NCI-H2029 (cell line): ENCODE measurements at regions not wholly inside any gene's neighbourhood (a gene's known extent, or its start where the extent isn't known, plus 50 kb on each side); places are given as distances from the start of the nearest gene placed in this dataset.
"Not testable (repeated sequence)": the region's sequence is repeated elsewhere in the genome, so short reads cannot be mapped to it uniquely, and the experiment has no call there.

Experiments used
- DNase-seq: peaks from one replicate; lab custom pipeline; 2025; lab: John Stamatoyannopoulos, UW

DNA sequence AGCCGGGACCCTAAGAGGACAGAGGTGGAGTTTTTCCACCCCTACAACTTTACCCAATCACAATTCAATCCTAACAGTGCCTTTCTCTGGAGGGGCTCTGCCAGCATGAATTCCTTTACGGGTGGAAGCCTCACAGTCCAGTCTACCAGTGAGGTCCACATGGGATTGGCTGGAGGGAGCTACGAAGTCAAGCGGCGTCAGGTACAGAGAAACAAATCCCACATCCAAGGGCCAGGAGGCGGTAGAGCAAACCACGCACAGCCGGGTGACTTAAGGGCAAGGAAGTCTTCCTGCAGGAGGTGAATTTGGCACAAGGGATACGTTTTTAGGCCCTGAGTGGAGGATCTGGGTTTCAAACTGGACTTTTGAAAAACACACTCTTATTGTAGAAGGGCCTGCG is 199.6 kb downstream of the UQCRFS1 start:
- no peak for DNase-seq

DNA sequence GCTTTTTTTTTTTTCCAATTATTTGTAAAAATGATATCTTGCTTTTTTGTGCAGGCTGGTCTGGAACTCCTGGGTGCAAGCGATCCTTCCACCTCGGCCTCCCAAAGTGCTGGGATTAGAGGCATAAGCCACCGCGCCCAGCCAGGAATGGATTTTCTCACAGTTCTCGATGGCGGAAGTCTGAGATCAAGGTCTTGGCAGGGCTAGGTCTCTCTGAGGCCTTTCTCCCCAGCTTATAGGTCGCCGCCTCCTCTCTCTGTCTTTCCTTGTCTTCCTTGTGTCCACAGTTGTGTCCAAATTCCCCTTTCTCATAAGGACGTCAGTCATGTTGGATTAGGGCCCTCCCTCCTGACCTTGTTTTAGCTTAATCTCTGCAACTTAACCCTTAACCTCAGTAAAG is 200.5 kb downstream of the UQCRFS1 start:
- DNase-seq: no peak

DNA sequence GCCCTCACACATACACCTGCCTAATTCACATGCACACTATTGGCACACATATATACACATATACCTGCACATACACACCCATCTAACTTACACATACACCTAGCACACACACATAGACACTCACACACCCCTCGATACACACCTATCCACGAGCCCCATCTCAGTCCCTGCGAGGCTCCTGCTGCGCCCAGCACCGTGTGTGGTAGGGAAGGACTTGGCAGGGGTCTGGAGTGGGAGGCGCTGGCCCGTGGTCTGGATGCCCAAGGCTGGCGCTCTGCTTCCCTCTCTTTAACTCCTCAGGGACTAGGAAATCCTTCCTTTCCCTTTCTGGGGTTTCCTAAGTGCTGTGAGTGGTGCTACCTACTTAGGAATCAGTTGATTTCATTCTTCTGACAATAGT is 202.7 kb downstream of the UQCRFS1 start:
- DNase-seq: no peak

DNA sequence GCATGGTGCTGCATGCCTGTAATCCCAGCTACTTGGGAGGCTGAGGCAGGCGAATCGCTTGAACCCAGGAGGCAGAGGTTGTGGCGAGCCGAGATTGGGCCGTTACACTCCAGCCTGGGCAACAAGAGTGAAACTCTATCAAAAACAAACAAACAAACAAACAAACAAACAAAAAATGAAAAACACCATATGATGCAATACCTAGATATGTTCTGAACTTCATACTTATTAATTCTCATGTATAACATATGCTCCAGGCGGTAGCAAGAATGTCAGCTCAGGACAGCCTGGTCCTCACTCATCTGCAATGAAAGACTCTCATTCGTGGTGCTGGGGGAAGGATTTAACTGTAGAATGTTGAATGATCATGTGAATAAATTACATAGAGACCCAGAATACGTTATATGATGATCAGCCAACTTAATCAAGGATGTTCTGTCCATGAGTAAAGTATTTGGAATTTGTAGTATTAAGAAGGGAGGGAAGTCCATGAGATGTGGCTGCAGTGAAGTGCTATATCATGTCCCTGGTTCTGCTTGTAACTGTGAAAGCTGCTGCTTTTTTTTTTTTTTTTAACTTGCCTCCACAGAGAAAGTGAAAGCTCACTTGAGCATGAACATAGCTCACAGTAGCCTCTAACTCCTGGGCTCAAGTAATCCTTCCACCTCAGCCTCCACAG is 206.8 kb downstream of the UQCRFS1 start:
- no peak for DNase-seq

DNA sequence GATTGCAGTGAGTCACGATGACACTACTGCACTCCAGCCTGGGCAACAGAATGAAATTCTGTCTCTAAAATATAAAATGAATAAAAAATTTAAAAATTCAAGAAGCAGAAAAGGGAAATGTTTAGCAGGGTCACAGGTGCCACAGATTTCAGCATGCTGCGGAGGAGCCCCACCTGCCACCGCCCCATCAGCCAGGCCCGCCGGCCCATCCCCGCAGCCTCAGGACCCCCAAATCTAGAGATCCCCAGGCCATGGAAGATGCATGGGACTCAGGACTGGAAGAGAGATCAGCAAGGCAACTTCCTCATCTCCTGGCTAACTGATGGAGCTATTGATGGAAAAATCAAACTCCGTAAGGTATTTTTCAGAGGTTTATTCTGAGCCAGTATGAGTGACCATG is 208.2 kb downstream of the UQCRFS1 start:
- DNase-seq: no peak

DNA sequence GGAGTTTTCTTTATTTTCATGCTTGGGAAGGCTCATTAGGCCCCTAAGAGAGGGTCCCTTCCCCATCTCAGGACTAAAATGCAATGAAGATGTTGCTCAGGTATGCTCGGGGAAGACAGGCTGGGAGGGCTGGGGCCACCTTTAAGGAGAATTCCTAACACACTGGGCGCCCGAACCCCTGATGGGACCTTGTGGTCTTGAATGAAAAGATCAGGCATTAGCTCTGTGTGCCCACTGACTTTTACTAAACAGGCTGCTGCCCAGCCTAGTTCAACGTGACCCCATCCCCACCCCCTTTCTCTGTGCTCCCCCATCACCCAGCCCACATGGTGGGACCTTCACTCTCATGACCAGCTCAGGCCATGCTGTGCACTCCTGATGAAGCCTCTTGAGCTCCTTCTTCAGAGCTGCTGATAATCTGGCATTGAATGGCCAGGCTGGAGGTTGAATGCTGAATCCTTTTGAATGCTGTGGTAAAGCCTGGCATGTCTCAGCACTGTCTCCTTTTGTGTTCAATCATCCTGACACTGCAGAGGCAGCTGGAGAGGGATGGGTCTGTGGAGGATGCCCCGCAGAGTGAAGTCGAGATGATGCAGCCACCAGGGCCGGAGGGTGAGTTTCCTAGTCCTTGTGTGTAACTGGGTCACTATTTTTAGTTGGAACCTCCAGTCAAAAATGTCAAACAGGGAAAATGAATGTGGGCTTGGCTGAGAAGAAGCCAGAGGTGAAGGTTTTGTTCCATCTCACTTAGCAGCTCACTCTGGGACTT is 209.1 kb downstream of the UQCRFS1 start:
- no peak for DNase-seq

DNA sequence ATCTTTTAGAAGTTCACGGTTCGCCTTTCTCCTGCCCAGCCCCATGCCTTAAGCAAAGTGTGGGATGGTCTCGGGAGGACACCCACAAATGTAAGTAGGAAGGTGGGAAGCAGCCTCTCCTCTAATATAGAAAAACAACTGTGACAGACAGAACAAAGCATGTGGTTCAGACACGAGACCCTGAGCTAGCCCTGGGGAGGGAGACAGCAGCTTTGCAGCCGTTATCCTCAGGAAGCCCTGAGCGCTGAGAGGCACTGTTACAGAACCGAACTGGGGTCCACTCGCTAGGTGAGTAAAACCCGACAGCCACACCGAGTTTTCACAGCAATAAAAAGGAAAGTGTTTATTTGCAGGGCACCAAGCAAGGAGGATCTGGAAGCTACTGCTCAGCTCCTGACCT is 210.6 kb downstream of the UQCRFS1 start:
- DNase-seq: no peak

DNA sequence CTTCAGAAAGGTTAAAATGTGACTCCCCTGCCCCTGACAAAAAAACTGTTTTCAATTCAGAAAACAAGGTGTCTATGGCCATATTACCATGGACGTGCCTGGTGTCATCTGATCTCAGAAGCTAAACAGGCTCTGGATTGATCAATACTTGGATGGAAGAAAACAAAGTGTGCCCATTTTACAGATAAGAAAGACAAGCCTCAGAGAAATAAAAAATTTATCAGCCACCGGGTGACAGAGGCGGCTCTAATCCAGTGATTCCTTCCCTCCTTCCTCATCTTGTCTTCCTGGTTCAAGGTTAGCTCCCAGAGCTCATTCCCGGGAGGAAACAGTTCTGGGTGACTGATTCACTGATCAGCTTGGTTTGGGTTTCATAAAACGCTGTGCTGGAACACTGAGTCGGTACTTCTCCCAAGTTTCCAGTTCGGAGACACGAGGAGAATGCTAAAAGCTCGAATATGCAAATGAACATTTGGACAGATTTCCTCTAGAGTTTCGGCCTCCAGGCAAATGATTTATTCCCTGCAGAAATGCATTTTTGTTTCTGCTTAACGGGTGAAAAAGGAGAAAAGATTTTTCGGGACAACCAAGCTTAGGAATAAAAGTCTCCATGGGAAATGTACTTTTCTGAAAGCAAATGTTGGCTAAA is 211.2 kb downstream of the UQCRFS1 start:
- DNase-seq: no peak

DNA sequence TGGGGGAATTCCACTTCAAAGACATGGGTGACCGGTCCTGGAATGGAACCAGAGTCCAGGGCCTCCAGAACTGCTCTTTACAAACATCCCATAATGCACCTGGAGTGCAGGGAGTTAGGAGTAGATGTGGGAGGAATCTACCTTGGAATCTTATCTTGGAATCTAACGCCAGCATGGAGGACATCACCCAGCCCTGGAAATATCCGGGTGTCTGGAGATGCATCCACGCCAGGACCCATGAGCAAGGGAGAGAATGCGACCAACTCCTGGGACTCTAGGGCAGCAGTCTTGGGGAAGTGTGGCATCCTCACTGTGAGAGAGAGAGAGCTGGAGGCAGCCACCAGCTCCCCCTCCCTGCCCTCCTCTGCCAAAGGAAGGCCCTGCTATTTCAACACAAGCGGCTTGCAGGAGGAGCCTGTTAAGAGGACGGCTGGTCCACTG is 211.8 kb downstream of the UQCRFS1 start:
- no peak for DNase-seq

DNA sequence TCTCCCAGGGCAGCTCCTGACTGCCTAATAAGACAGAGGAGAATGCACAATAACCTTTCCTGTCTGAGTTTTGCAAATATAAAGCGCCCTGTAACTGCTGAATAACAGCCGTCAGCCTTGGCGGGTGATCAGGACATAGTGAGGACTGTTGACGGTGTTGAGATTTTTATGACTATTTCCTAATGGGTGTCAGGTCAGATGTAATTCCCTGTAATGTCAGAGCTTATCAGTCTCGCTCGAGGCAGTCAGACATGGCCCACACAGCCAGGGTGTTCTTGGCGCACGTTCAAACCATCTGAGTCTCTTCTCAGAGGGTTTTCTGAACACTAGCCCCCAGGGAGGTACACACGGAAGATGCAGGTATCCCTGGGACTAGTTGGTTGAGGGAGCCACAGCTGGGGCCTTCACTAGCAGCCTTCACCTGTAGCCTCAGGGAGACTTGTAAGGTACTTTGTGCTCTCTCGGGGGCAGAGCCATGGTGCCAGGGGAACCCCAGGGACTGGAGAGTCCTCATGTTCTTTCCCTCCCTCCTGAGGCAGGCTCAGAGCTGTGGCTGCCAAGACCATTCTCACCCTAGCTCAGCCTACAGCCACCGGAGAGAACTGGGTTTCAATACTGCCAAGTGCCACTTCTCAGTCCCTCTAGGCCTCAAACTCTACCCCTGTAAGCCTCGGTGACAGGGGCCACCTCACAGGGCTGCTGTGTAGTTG is 213.1 kb downstream of the UQCRFS1 start:
- DNase-seq: no peak

DNA sequence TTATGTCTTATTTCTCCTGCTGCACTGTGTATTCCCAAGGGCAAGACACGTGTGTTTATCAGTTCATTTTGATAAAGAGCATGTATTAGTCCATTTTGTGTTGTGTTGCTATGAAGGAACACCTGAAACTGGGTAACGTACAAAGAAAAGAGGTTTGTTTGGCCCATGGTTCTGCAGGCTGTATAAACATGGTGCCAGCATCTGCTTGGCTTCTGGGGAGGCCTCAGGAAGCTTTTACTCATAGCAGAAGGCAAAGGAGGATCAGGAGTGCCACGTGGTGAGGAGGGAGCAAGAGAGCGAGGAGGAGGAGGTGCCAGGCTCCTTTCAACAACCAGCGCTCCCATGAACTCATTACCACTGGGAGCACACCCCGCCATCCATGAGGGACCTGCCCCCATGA is 214.0 kb downstream of the UQCRFS1 start:
- no peak for DNase-seq

DNA sequence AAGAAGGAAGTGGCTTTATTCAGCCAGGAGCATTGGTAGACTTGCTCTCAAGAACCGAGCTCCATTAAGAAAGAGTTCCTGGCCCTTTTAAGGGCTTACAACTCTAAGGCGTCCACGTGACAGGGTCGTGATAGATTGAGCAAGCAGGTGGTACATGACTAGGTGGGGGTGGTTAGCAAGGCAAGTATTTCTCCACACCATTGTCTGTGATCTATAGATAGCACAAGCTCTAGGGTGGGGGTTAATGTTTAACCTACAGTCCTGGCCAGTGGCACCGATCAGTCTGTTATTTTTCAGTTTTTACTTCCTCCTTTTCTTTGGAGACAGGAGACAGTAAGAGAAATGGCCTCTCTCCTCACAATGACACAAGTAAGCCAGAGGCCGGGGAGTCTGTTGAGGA is 215.1 kb downstream of the UQCRFS1 start:
- not testable (repeated sequence) for DNase-seq

DNA sequence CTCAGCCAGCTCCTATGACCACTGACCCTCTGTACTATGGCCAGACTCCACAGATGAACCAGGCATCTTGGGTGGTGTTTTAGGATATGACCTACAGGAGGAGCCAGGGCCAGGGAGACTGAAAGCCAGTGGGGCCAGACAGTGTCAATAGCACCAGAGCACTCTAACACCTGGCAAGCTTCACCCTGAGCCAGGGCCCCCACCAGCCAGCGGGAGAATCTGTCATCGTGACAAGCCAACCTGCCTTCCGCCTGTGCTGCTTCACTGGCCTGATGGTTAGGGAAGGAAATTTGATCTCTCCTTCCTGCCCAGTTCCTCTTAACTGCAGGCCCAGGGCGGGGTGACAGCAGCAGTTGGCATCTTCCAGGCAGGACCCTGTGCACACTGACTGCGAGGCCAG is 222.4 kb downstream of the UQCRFS1 start:
- DNase-seq: no peak

DNA sequence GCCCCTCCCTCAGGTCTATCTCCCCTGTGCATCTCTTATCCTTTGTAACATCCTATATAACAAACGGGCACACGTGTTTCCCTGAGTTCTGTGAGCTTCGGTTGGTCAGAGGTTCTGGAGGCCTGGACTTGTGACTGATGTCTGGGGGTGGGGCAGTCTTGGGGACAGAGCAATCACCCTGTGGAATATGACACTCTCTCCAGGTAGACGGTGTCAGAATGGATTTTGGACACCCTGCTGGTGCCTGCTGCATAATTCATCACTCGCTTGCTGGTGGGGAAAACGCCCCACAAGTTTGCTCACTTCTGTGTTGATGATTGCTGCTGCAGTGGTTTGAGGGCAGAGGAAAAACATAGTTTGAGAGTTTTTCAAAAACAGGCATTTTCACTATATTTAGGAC is 223.2 kb downstream of the UQCRFS1 start:
- no peak for DNase-seq

DNA sequence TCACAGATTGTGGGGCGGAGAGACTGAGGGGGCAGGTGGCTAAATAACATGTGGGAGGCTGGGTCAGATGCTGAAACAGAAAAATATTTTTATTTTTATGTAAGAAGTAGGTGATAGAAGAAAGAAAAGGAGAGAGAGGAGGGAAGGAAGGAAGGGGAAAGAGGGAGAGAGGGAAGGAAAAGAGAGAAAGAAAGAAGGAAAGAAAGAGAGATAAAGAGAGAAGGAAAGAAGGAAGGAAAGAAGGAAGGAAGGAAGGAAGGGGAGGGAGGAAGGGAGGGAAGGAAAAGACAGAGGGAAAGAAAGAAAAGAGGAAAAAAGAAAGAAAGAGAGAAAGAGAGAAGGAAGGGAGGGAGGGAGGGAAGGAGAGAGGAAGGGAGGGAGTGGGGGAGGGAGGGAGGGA is 224.9 kb downstream of the UQCRFS1 start:
- DNase-seq: no peak

DNA sequence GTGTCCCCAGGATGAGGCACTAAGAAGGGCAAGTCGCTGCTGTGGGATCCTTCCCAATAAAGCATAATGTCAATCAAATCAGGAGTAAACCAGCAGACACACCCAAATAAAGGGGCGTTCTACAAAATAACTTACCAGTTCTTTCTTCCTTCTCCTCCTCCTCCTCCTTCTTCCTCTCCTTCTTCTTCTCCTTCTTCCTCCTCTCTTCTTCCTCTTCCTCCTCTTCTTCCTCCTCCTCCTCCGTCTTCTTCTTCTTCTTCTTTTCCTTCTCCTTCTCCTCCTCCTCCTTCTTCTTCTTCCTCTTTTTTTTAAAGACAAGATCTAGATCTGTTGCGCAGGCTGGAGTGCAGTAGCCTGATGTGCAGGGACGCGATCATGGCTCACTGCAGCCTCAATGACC is 225.8 kb downstream of the UQCRFS1 start:
- no peak for DNase-seq

DNA sequence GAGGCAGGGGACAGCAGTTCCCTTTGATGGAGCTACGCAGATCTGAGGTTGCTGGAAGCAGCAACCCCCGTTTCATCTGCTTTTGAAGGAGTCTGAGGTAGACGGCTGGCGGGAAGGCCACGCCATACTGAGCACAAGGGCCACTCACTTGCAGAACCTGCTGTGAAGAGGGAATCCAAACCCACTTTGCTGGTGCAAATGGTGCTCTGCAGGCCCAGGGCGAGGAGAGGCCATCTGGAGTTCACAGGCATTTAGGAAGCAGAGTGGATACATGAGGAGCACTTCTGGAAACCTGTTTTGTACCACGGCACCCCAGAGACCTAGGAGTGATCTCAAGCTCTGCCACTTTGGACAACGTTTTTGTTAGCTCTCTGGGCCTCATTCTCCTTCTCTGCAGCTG is 227.8 kb downstream of the UQCRFS1 start:
- no peak for DNase-seq

DNA sequence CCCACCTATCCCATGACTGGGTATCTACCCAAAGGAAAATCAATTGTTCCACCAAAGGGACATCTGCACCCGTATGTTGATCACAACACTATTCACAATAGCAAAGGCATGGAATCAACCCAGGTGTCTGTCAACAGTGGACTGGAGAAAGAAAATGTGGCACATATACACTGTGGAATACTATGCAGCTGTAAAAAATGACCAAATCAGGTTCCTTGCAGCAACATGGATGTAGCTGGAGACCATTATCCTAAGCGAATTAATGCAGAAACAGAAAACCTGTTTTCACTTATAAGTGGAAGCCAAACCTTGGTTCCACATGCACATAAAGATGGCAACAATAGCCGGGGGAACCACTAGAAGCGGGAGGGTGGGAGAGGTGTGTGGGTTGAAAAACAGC is 228.6 kb downstream of the UQCRFS1 start:
- no peak for DNase-seq

DNA sequence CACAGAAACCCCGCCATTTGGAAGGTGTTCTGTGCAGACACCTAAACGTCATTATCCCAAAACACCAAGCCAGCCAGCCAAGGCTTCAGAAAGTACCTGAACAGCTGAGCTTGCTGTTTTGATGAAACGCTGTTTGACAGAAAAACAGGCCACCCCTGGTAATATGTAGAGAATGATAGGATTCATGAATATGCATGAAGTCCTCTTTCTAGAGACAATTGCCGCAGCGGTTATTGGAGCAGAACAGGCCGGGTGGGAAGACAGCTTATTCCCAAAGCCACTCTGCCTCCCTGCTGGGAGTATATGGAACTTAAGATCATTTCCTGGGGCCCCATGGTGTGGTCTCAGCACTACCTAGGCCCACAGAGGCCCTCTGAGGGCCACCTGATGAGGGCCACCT is 229.5 kb downstream of the UQCRFS1 start:
- no peak for DNase-seq

DNA sequence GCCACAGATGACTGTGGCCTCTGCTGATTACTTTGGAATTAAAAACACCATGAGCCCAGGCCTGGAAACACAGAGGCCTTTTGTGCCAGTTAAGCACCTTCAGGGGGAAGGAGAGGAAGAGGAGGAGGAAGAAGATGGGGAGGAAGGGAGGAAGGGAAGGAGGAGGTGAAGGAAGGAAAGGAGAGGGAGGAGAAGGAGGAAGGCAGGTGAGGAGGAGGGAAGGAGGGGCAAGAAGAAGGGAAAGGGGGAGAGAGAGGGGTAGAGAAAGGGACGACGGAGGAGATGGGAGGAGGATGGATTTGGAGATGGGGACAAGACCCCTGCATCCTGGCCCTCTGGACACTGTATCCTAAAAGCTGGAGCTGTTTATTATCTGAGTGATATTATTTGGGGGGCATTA is 231.0 kb downstream of the UQCRFS1 start:
- no peak for DNase-seq

DNA sequence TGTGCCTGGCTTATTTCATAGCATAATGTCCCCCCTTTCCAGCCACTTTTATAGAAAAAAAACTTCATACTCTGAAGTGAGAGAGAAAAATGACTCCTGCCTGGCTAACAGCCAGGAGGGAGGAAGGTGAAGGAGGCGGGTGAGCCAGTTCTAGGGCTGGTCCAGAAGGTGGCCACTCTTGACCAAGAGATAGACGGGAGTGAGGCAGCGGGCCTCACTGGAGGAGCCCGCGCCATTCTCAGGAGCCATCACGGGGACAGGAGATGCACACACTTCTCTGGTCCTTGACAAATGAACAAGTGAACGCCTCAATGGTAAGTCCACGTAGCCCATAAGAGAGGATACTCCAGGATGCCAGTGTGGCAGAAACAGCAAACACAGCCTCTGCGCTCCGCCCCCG is 231.4 kb downstream of the UQCRFS1 start:
- DNase-seq: no peak

DNA sequence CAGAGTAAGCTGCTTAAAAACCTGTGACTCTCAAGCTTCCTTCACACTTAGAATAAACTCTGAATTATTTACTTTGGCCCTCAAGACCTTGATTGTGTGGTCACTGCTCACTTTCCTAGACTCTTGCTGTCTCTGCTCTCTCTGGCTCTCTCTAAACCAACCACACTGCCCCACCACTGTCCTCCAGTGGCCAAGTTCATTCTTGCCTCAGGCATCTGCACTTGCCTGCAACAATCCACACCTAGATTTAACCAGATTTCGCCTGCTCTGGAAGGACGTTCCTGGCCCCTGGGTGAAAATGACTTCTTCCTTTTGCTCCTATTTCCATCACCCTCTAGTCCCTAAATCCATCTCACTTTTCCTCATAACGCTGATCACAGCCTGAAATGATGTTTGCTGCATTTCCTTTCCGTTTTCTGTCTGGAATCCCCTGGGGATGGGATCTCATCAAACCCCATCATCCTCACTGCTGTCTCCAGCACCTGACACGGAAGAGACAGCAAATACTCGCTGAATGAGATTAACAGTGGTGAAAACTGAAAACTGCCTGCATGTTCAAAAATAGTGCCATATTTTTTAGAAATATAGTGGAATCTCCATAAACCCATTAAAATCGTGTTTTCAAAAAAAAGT is 232.6 kb downstream of the UQCRFS1 start:
- no peak for DNase-seq
